ENCODE measurements at regions not wholly inside any gene's neighbourhood (a gene's known extent, or its start where the extent isn't known, plus 50 kb on each side); places are given as distances from the start of the nearest gene placed in this dataset.

DNA sequence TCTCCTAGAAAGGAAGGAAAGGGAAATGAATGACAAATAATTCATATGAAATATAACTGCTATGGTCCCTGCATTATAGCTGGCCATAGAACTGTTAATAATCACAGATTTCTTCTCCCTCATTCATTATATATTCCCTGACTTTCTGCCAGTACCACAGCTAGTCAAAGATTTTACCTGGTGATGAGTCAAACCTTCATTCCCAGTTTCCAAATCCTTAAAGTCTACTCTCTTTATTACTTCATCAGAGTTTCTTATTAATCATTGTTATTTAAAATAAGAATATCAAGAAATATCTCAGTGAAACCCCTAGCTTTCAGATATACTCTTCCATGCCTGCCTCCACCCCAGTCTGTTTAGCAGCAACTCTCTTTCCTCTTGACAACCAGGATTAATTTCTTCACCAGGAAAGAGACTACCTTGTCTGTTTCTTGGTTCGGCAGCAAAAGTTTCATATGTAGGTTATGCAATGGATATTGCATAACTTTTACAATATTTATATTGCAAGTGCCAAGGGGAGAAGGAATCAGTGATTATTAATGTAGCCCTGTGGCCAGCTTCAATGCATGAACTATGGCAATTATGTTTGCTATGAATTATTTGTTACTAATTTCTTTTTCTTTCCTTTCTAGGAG, 533.8 kb downstream of the FBXO15 start:
- Mint-ChIP-seq H3K27me3 (no peaks in the 10 kb centered on the region), H3K36me3 (ENCODE audit: low read depth) (no peaks in the 10 kb centered on the region), H3K9me3 (no peaks in the 10 kb centered on the region), H3K4me3 (no peak overlapping the region), H3K4me1 (no peaks in the 10 kb centered on the region), H3K27ac (no peak overlapping the region)
- DNase-seq: no peak
- ChIA-PET POLR2A (no interaction called here), CTCF (no interaction called here)
- TF ChIP-seq, protein P1, sequence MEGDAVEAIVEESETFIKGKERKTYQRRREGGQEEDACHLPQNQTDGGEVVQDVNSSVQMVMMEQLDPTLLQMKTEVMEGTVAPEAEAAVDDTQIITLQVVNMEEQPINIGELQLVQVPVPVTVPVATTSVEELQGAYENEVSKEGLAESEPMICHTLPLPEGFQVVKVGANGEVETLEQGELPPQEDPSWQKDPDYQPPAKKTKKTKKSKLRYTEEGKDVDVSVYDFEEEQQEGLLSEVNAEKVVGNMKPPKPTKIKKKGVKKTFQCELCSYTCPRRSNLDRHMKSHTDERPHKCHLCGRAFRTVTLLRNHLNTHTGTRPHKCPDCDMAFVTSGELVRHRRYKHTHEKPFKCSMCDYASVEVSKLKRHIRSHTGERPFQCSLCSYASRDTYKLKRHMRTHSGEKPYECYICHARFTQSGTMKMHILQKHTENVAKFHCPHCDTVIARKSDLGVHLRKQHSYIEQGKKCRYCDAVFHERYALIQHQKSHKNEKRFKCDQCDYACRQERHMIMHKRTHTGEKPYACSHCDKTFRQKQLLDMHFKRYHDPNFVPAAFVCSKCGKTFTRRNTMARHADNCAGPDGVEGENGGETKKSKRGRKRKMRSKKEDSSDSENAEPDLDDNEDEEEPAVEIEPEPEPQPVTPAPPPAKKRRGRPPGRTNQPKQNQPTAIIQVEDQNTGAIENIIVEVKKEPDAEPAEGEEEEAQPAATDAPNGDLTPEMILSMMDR (IDR thresholded peaks at IDR 0.05): no peak
- no peak for ATAC-seq (ENCODE audit: low read depth)
- intact Hi-C loops (cut with micrococcal nuclease): no loop called here

DNA sequence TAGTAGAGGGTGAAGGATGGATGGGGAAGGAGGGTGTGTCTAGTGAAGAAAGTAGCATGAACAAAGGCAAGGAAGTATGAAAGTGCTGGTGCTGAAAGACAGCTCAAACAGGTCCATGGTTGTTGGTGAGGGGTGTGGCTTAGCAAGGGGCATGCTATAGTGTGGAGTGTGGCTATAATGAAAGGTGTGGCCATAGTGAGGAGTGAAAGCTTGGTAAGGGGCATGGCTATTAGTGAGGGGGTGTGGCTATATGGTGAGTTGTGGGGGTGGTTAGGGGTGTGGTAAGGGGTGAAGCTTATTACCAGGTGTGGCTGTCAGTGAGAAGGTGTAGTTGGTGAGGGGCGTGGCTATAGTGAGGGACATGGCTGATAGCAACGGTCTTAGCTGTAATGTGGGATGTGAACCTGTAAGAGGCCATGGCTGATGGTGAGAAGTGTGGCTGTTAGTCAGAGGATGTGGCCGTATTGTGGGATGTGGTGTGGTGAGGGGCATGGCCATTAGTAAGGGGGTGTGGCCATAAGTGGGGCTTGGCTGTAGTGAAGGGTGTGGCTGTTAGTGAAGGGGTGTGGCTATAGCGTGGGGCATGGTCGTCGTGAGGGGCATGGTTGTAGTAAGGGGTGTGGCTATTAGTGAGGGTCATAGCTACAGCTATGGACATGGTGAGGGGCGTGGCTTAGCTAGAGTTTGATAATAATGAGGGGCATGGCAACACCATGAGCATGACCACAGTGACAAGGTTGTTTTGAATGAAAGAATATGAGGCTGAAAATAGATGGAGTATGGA, 549.6 kb downstream of the FBXO15 start:
- intact Hi-C loops (cut with micrococcal nuclease): no loop called here
- Mint-ChIP-seq H3K27me3 (no peaks in the 10 kb centered on the region), H3K4me3 (no peak overlapping the region), H3K4me1 (no peaks in the 10 kb centered on the region), H3K9me3 (peaks cover 3% of the 10 kb centered on the region), H3K36me3 (ENCODE audit: low read depth) (no peaks in the 10 kb centered on the region), H3K27ac (no peak overlapping the region)
- CTCF ChIA-PET: no interaction called here
- TF ChIP-seq, protein P1 (IDR thresholded peaks at IDR 0.05): no peak
- DNase-seq: no peak
- POLR2A ChIA-PET: no interaction called here
- ATAC-seq (ENCODE audit: low read depth): no peak

DNA sequence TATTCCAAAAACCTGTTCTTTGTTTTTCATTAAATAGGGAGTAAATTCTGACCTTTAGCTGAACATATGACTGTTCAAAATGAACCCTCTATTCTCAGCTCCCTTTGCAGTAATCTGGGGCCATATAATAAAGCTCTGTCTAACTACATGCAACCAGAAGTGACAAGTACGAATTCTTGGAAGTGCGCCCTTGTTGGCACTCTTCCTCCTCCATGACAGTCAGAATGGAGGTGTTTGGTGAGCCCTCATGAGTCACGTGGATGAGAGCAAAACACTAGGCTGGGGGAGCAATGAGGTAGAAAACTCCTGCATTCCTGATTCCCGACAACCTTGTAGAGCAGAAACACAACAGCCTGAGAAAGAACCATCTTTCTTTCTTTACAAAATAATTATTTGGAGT, 552.9 kb downstream of the FBXO15 start:
- Mint-ChIP-seq H3K9me3 (peaks cover 3% of the 10 kb centered on the region), H3K27me3 (no peaks in the 10 kb centered on the region), H3K27ac (no peak overlapping the region), H3K4me1 (no peaks in the 10 kb centered on the region), H3K36me3 (ENCODE audit: low read depth) (no peaks in the 10 kb centered on the region), H3K4me3 (no peak overlapping the region)
- ATAC-seq (ENCODE audit: low read depth) (no peak), DNase-seq (no peak)
- intact Hi-C loops (cut with micrococcal nuclease): no loop called here
- POLR2A ChIA-PET: interaction anchor here (0.5 kb wide), 1 partner anchor 320 kb away, joined by 3 read pairs; no protein-coding TSS in a partner anchor
- CTCF ChIA-PET: no interaction called here
- TF ChIP-seq, protein P1 (IDR thresholded peaks at IDR 0.05): no peak

DNA sequence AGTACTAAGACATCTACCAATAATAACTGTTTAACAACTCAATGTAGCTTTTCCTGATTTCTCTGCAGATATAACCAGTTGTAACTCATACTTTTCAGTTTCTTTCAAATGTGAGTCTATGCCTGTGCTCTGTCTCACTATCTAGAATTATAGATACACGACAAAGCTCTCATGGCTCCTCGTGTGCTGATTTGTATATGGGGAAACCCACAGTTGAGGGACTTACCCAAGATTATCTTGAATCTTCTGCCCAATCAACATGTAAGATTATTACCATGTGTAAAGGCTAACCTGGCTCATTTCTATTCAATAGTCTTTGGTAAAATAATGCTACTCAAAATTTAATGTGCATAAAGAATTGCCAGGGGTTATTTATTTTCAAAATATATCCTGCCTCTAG, 554.4 kb downstream of the FBXO15 start:
- no peak overlapping the region for H3K4me3 Mint-ChIP-seq
- intact Hi-C loops (cut with micrococcal nuclease): no loop called here
- TF ChIP-seq, protein P1 (IDR thresholded peaks at IDR 0.05): no peak
- H3K27ac Mint-ChIP-seq: no peak overlapping the region
- H3K9me3 Mint-ChIP-seq: peaks cover 2% of the 10 kb centered on the region
- DNase-seq (no peak), ATAC-seq (ENCODE audit: low read depth) (no peak)
- H3K27me3 Mint-ChIP-seq: no peaks in the 10 kb centered on the region
- no peaks in the 10 kb centered on the region for H3K4me1 Mint-ChIP-seq
- ChIA-PET CTCF (no interaction called here), POLR2A (no interaction called here)
- no peaks in the 10 kb centered on the region for H3K36me3 Mint-ChIP-seq (ENCODE audit: low read depth)

DNA sequence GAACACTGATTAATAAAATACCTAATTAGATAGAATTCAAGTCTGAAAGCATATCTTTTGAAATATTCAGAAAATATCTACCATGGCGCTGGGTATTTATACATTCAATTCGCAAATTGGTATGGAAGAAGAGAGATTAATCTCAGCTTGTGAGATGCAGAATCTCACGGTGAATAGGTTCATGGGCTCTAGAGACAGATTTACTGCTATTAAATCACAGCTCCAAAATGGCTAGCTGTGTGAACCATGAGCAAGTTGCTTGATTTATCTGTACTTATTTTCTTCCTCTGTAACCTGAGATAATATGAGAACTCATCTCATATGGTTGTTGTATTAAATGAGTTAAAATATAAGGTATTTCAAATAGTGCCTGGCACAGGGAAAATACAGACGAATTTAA, 556.7 kb downstream of the FBXO15 start:
- ChIA-PET CTCF (no interaction called here), POLR2A (no interaction called here)
- H3K4me1 Mint-ChIP-seq: no peaks in the 10 kb centered on the region
- intact Hi-C loops (cut with micrococcal nuclease): no loop called here
- H3K27me3 Mint-ChIP-seq: no peaks in the 10 kb centered on the region
- H3K4me3 Mint-ChIP-seq: no peak overlapping the region
- no peak overlapping the region for H3K27ac Mint-ChIP-seq
- no peaks in the 10 kb centered on the region for H3K36me3 Mint-ChIP-seq (ENCODE audit: low read depth)
- TF ChIP-seq, protein P1 (IDR thresholded peaks at IDR 0.05): no peak
- no peak for DNase-seq
- ATAC-seq (ENCODE audit: low read depth): no peak
- no peaks in the 10 kb centered on the region for H3K9me3 Mint-ChIP-seq
